Naive thymus-derived CD4-positive, alpha-beta T cell (primary cell): ENCODE measurements at regions not wholly inside any gene's neighbourhood (a gene's known extent, or its start where the extent isn't known, plus 50 kb on each side); places are given as distances from the start of the nearest gene placed in this dataset.
"Not testable (repeated sequence)": the region's sequence is repeated elsewhere in the genome, so short reads cannot be mapped to it uniquely, and the experiment has no call there.

Experiments
- ATAC-seq: fragments of 150-1000 bp; cut with Tn5 transposase; 2 replicates; pipeline ENCODE4 v1.10.0; 2021; ENCODE audit warnings: mild to moderate bottlenecking, moderate library complexity
- CTCF ChIA-PET: fragments of 350-600 bp; sonication (Branson Sonifier 250); formaldehyde crosslinking; loops from one replicate; lab custom pipeline; 2021; ENCODE audit warnings: antibody characterized with exemption; lab: Charles Lee
- POLR2A ChIA-PET: fragments of 350-600 bp; sonication (Branson Sonifier 250); formaldehyde crosslinking; loops from one replicate; lab custom pipeline; 2021; ENCODE audit warnings: antibody characterized with exemption, inconsistent platforms; lab: Charles Lee
- DNase-seq, 9 donors: peaks; one replicate each; pipeline versions ENCODE4 v3.0.0 to v3.0.0-alpha.2; 2020 to 2022; ENCODE audit warnings: mixed read lengths in 1 of 9
- H3K27ac ChIP-seq: one replicate; pipeline ENCODE4 v1.7.0; 2013; ENCODE audit warnings: mild to moderate bottlenecking, low read depth, low read length, moderate library complexity
- H3K27me3 ChIP-seq, 2 donors: one replicate each; pipeline ENCODE4 v1.7.0; 2013; ENCODE audit warnings: low read length in 2 of 2, mild to moderate bottlenecking in 2 of 2, moderate library complexity in 2 of 2; ENCODE audit not compliant: control insufficient read depth in 2 of 2, insufficient read depth in 2 of 2
- H3K36me3 ChIP-seq, 3 experiments: 1 replicate in 2 of 3; 2 replicates in 1 of 3; pipeline ENCODE4 v1.7.0; 2013; ENCODE audit warnings: low read length in 3 of 3, mild to moderate bottlenecking in 3 of 3, moderate library complexity in 1 of 3; ENCODE audit not compliant: insufficient read depth in 3 of 3, control insufficient read depth in 2 of 3
- H3K4me1 ChIP-seq, 2 donors: one replicate each; pipeline ENCODE4 v1.7.0; 2013; ENCODE audit warnings: low read length in 2 of 2, mild to moderate bottlenecking in 2 of 2, moderate library complexity in 1 of 2; ENCODE audit not compliant: control insufficient read depth in 2 of 2, insufficient read depth in 2 of 2
- H3K4me3 ChIP-seq: 2 replicates; pipeline ENCODE4 v1.7.0; 2013; ENCODE audit warnings: mild to moderate bottlenecking, low read length
- H3K9me3 ChIP-seq, 3 experiments: 1 replicate in 2 of 3; 2 replicates in 1 of 3; pipeline ENCODE4 v1.7.0; 2013; ENCODE audit warnings: low read length in 3 of 3; ENCODE audit not compliant: control insufficient read depth in 2 of 3
- H3K27ac Mint-ChIP-seq, 9 donors: one replicate each; pipeline ENCODE4 v1.8.0; 2020 to 2022; ENCODE audit warnings: mixed read lengths in 9 of 9, mild to moderate bottlenecking in 8 of 9, moderate library complexity in 5 of 9, inconsistent platforms in 2 of 9
- H3K27me3 Mint-ChIP-seq, 5 donors: one replicate each; pipeline ENCODE4 v1.8.0; 2021 to 2022; ENCODE audit warnings: mixed read lengths in 5 of 5, mild to moderate bottlenecking in 1 of 5
- H3K36me3 Mint-ChIP-seq, 5 donors: one replicate each; pipeline ENCODE4 v1.8.0; 2020 to 2022; ENCODE audit warnings: mixed read lengths in 5 of 5, mild to moderate bottlenecking in 3 of 5, inconsistent platforms in 1 of 5
- H3K4me1 Mint-ChIP-seq, 7 donors: one replicate each; pipeline ENCODE4 v1.8.0; 2020 to 2022; ENCODE audit warnings: mixed read lengths in 7 of 7, mild to moderate bottlenecking in 3 of 7, inconsistent platforms in 1 of 7
- H3K4me3 Mint-ChIP-seq, 10 donors: one replicate each; pipeline ENCODE4 v1.8.0; 2020 to 2022; ENCODE audit warnings: mild to moderate bottlenecking in 10 of 10, mixed read lengths in 10 of 10, moderate library complexity in 6 of 10, inconsistent platforms in 2 of 10
- H3K9me3 Mint-ChIP-seq, 11 donors: one replicate each; pipeline ENCODE4 v1.8.0; 2020 to 2022; ENCODE audit warnings: mixed read lengths in 11 of 11, mild to moderate bottlenecking in 4 of 11, inconsistent platforms in 1 of 11, moderate library complexity in 1 of 11
- intact Hi-C, 2 donors: fragments of 100-400 bp; cut with micrococcal nuclease; formaldehyde crosslinking; loops; one replicate each; pipeline ENCODE4 v1.15.1; 2023

DNA sequence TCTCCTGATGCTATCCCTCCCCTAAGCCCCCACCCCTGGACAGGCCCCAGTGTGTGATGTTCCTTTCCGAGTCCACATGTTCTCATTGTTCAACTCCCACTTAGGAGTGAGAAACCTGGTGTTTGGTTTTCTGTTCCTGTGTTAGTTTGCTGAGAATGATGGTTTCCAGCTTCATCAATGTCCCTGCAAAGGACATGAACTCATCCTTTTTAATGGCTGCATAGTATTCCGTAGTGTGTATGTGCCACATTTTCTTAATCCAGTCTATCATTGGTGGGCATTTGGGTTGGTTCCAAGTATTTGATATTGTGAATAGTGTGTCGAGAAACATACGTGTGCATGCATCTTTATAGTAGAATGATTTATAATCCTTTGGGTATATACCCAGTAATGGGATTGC lies 80.0 kb upstream of the SGO1 start:
- CTCF ChIA-PET, DNase-seq, H3K27ac Mint-ChIP-seq, H3K4me3 ChIP-seq, H3K4me1 ChIP-seq, H3K27me3 Mint-ChIP-seq, intact Hi-C loops, H3K27ac ChIP-seq, H3K9me3 ChIP-seq, H3K4me1 Mint-ChIP-seq, H3K4me3 Mint-ChIP-seq, H3K27me3 ChIP-seq, ATAC-seq, POLR2A ChIA-PET, H3K36me3 ChIP-seq: not testable (repeated sequence)
- Mint-ChIP-seq H3K36me3 (peaks cover 0 to 30% (median 15%) of the 10 kb centered on the region in 5 donors), H3K9me3 (peaks cover 0 to 34% (median 16%) of the 10 kb centered on the region in 11 donors)

DNA sequence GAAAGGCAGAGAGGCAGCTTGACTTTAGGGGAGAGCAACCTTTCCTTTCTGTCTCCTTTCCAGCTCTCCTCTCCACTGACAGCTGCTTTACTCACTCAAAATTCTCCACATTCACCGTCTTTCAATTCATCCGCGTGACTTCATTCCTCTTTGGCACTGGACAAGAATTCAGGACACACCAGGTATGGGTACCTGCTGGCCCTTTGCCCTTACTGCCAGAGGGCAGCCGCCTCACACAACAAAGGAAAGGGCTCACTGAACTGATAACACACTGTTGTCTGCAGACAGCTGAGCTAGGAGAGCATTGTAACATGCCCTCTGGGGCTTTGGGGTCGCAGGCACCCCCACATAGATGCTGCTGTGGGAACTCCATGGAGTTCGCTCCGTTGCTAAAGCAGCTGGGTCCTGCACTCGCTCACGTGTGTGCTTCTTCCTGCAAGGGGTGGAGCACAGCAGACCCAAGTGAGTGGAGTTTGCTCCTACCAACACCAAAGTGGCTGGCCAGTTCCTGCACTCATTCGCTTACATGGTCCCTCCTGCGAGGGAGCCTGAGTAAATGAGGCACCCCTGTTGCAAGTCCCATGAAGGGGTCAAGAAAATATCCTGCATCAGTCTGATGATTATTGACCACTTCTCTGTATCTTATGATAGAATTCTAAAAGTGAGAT lies 79.0 kb upstream of the SGO1 start:
- intact Hi-C loops = no loop called here
- no peaks in the 10 kb centered on the region for H3K36me3 ChIP-seq
- Mint-ChIP-seq H3K27me3 (no peaks in the 10 kb centered on the region), H3K4me3 (no peak overlapping the region), H3K4me1 (no peaks in the 10 kb centered on the region), H3K27ac (no peak overlapping the region), H3K9me3 (peaks cover 0 to 34% (median 16%) of the 10 kb centered on the region in 11 donors), H3K36me3 (peaks cover 0 to 24% (median 13%) of the 10 kb centered on the region in 5 donors)
- H3K27me3 ChIP-seq = no peaks in the 10 kb centered on the region
- ChIA-PET POLR2A (no interaction called here), CTCF (no interaction called here)
- ATAC-seq = no peak
- no peak overlapping the region for H3K27ac ChIP-seq
- no peak overlapping the region for H3K4me3 ChIP-seq
- no peaks in the 10 kb centered on the region for H3K4me1 ChIP-seq
- DNase-seq = no peak
- no peaks in the 10 kb centered on the region for H3K9me3 ChIP-seq

DNA sequence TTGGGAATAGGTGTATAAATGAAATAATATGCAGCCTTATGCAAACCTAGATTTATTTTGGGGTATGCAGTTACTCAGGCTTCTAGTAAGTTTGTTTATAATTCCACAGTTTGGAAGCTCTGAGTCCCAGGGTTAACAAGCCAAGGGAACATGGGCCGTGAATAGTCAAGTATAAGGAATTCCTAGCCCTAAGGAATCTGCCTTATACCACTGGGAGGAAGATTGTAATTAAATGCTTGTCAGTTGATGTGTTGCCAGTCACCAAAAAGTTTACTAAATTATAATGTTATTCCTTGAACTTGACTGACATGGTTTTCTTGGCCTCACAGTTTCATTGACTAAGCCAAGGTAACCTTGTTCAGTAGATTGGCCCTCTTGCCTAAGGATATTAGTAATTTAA lies 72.4 kb upstream of the SGO1 start:
- ChIA-PET CTCF (no interaction called here), POLR2A (no interaction called here)
- no peak for DNase-seq
- no peaks in the 10 kb centered on the region for H3K4me1 ChIP-seq
- H3K9me3 ChIP-seq = no peaks in the 10 kb centered on the region
- H3K27me3 ChIP-seq = no peaks in the 10 kb centered on the region
- no peaks in the 10 kb centered on the region for H3K36me3 ChIP-seq
- H3K4me3 ChIP-seq = no peak overlapping the region
- peaks cover 0 to 5% (median 0%) of the 10 kb centered on the region in 11 donors for H3K9me3 Mint-ChIP-seq
- no peaks in the 10 kb centered on the region for H3K27me3 Mint-ChIP-seq
- H3K4me1 Mint-ChIP-seq = peaks cover 0 to 4% (median 0%) of the 10 kb centered on the region in 7 donors
- ATAC-seq = no peak
- no peak overlapping the region for H3K27ac Mint-ChIP-seq
- no peak overlapping the region for H3K4me3 Mint-ChIP-seq
- intact Hi-C loops = no loop called here
- no peak overlapping the region for H3K27ac ChIP-seq
- peaks cover 0 to 6% (median 1%) of the 10 kb centered on the region in 5 donors for H3K36me3 Mint-ChIP-seq

DNA sequence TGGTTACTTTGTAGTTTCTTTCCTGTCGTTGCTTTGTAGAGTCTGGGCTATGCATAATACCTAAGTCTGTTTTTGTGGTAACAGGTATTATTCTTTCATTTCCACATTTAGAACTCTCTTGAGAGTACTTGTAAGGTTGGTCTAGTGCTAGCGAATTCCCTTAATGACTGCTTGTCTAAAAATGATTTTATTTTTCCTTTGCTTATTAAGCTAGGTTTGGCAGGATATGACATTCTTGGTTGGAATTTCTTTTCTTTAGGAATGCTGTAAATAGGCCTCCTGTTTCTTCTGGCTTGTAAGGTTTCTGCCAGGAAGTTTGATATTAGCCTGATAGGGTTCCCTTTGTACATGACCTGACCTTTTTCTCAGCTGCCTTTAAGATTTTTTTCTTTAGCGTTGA lies 70.1 kb upstream of the SGO1 start:
- POLR2A ChIA-PET = no interaction called here

GRCh38 chr3:20254268-20255117 lies 68.5 kb upstream of the SGO1 start:
- ATAC-seq = no peak
- Histone ChIP-seq H3K4me1 (no peaks in the 10 kb centered on the region), H3K27ac (no peak overlapping the region), H3K27me3 (no peaks in the 10 kb centered on the region), H3K36me3 (no peaks in the 10 kb centered on the region), H3K9me3 (no peaks in the 10 kb centered on the region), H3K4me3 (no peak overlapping the region)
- H3K36me3 Mint-ChIP-seq = peaks cover 0 to 7% (median 5%) of the 10 kb centered on the region in 5 donors
- intact Hi-C loops = no loop called here
- POLR2A ChIA-PET = no interaction called here
- peaks cover 0 to 4% (median 0%) of the 10 kb centered on the region in 7 donors for H3K4me1 Mint-ChIP-seq
- H3K27me3 Mint-ChIP-seq = no peaks in the 10 kb centered on the region
- H3K27ac Mint-ChIP-seq = no peak overlapping the region
- no peak for DNase-seq
- no peak overlapping the region for H3K4me3 Mint-ChIP-seq
- CTCF ChIA-PET = no interaction called here
- H3K9me3 Mint-ChIP-seq = peaks cover 0 to 9% (median 0%) of the 10 kb centered on the region in 11 donors

More for the DNA sequence above, 70.1 kb upstream of the SGO1 start:
- ATAC-seq (no peak), DNase-seq (no peak)
- no peaks in the 10 kb centered on the region for H3K27me3 Mint-ChIP-seq
- H3K4me1 ChIP-seq = no peaks in the 10 kb centered on the region
- H3K27ac ChIP-seq = no peak overlapping the region
- no peaks in the 10 kb centered on the region for H3K9me3 ChIP-seq
- CTCF ChIA-PET = no interaction called here
- no peak overlapping the region for H3K4me3 ChIP-seq
- peaks cover 0 to 4% (median 0%) of the 10 kb centered on the region in 7 donors for H3K4me1 Mint-ChIP-seq
- H3K27ac Mint-ChIP-seq = no peak overlapping the region
- H3K4me3 Mint-ChIP-seq = no peak overlapping the region
- intact Hi-C loops = no loop called here
- H3K27me3 ChIP-seq = no peaks in the 10 kb centered on the region
- H3K36me3 Mint-ChIP-seq = peaks cover 0 to 7% (median 5%) of the 10 kb centered on the region in 5 donors
- H3K36me3 ChIP-seq = no peaks in the 10 kb centered on the region
- peaks cover 0 to 9% (median 0%) of the 10 kb centered on the region in 11 donors for H3K9me3 Mint-ChIP-seq

DNA sequence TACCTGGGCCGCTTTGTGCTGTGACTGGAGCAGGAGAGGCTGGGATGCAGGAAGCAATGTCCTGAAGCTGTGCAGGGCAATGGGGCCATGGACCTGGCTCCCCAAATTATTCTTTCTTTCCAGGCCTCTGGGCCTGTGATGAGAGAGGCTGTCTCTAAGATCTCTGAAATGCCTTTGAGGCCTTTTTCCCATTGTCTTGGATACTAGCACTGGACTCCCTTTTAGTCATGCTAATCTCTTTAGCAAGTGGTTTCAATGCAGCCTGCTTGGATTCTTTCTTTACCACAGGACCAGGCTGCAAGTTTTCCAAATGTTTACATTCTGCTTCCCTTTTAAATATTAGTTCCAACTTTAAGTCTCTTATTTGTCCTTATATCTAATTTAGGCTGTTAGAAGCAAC lies 64.8 kb upstream of the SGO1 start:
- intact Hi-C loops = no loop called here
- Histone ChIP-seq H3K27ac (no peak overlapping the region), H3K4me1 (no peaks in the 10 kb centered on the region), H3K36me3 (no peaks in the 10 kb centered on the region), H3K9me3 (no peaks in the 10 kb centered on the region), H3K4me3 (no peak overlapping the region), H3K27me3 (no peaks in the 10 kb centered on the region)
- DNase-seq = no peak
- no peak for ATAC-seq
- Mint-ChIP-seq H3K4me1 (peaks cover 0 to 2% (median 0%) of the 10 kb centered on the region in 7 donors), H3K27ac (no peak overlapping the region), H3K9me3 (peaks cover 0 to 10% (median 3%) of the 10 kb centered on the region in 11 donors), H3K36me3 (peaks cover 0 to 8% (median 6%) of the 10 kb centered on the region in 5 donors), H3K27me3 (no peaks in the 10 kb centered on the region), H3K4me3 (no peak overlapping the region)
- POLR2A ChIA-PET = no interaction called here
- CTCF ChIA-PET = no interaction called here
